H1 (cell line): ENCODE measurements at regions not wholly inside any gene's neighbourhood (a gene's known extent, or its start where the extent isn't known, plus 50 kb on each side); places are given as distances from the start of the nearest gene placed in this dataset.

Experiments used
- USF2 ChIP-seq: IDR thresholded peaks from 2 replicates; pipeline ENCODE4 v1.6.1; 2011; ENCODE audit warnings: low read length, improper control_type of control experiment

GRCh38 chrX:15158736-15159406 is 111.0 kb downstream of the ASB9 start (continued):
- no peak for TF ChIP-seq USF2
